Spleen (tissue), 11 donors: ENCODE measurements at regions not wholly inside any gene's neighbourhood (a gene's known extent, or its start where the extent isn't known, plus 50 kb on each side); places are given as distances from the start of the nearest gene placed in this dataset.

Source experiments
- DNase-seq: peaks from one replicate; pipeline ENCODE4 v3.0.0-alpha.2; 2020
- H3K27ac ChIP-seq, 8 donors: fragments of 200-600 bp; sonication (generic) in 7 of 8; 1 replicate in 4 of 8; 2 replicates in 4 of 8; pipeline versions ENCODE4 v1.5.0 to v1.8.0; 2016 to 2021; ENCODE audit warnings: inconsistent platforms in 4 of 8, mild to moderate bottlenecking in 4 of 8, moderate library complexity in 1 of 8
- H3K27me3 ChIP-seq, 7 donors: fragments of 200-600 bp; sonication (generic) in 6 of 7; replicated peaks in 1 of 7; 1 replicate in 4 of 7; 2 replicates in 3 of 7; pipeline versions ENCODE4 v1.5.0 to v1.8.0; 2016 to 2021; ENCODE audit warnings: inconsistent platforms in 3 of 7, mild to moderate bottlenecking in 1 of 7
- H3K36me3 ChIP-seq, 6 donors: fragments of 200-600 bp; sonication (generic) in 5 of 6; 1 replicate in 4 of 6; 2 replicates in 2 of 6; pipeline versions ENCODE4 v1.5.0 to v1.8.0; 2016 to 2021; ENCODE audit warnings: inconsistent platforms in 2 of 6
- H3K4me1 ChIP-seq, 6 donors: fragments of 200-600 bp; sonication (generic) in 5 of 6; 1 replicate in 3 of 6; 2 replicates in 3 of 6; pipeline versions ENCODE4 v1.5.0 to v1.8.0; 2016 to 2021; ENCODE audit warnings: inconsistent platforms in 3 of 6
- H3K4me3 ChIP-seq, 8 donors: fragments of 200-600 bp; sonication (generic) in 7 of 8; 1 replicate in 4 of 8; 2 replicates in 4 of 8; pipeline versions ENCODE4 v1.5.0 to v1.8.0; 2016 to 2021; ENCODE audit warnings: inconsistent platforms in 4 of 8, mild to moderate bottlenecking in 4 of 8, moderate library complexity in 2 of 8
- H3K9me3 ChIP-seq, 8 donors: fragments of 200-600 bp; sonication (generic) in 7 of 8; 1 replicate in 4 of 8; 2 replicates in 4 of 8; pipeline versions ENCODE4 v1.5.0 to v1.8.0; 2016 to 2021; ENCODE audit warnings: inconsistent platforms in 4 of 8
- CTCF ChIP-seq, 11 experiments: fragments of 200-600 bp in 7 of 11; fragments of 450-650 bp in 4 of 11; sonication (generic) in 4 of 11; IDR thresholded peaks in 8 of 11; conservative IDR thresholded peaks in 3 of 11; 1 replicate in 7 of 11; 2 replicates in 4 of 11; pipeline versions ENCODE4 v1.4.0 to v1.8.0; 2016 to 2021; ENCODE audit warnings: antibody characterized with exemption in 11 of 11, inconsistent platforms in 4 of 11, mild to moderate bottlenecking in 1 of 11
- POLR2A ChIP-seq, 3 donors: fragments of 450-650 bp; IDR thresholded peaks; one replicate each; pipeline ENCODE4 v1.5.1; 2017; ENCODE audit warnings: antibody characterized with exemption in 3 of 3, mild to moderate bottlenecking in 1 of 3
- POLR2AphosphoS5 ChIP-seq, 3 donors: sonication (generic); formaldehyde crosslinking; IDR thresholded peaks; one replicate each; pipeline ENCODE4 v1.5.1; 2017; ENCODE audit warnings: antibody characterized with exemption in 3 of 3
- WGBS, 5 donors: extraction: QIAGEN DNeasy Blood & Tissue Kit in 3 of 5; methylation state at CpG; one replicate each; pipeline versions ENCODE4 v1.1.5 to v1.1.7; 2013 to 2018; 5-methylcytosine and 5-hydroxymethylcytosine counted together
- intact Hi-C: fragments of 100-400 bp; cut with DNase I; formaldehyde crosslinking; loops from one replicate; pipeline ENCODE4 v1.15.0; 2023; ENCODE audit warnings: low total_unique reads
- donor health status: healthy with polysubstance abuse.
- donor health status: DM: no; HTN: no; CAD: no; lungs with moderate emphysema.
- donor health status: DM: no; HTN: no; CAD: no.
- donor health status: Bipolar disorder and iron deficiency.
- donor health status: healthy.
- donor health status: DM: no; HTN: no; CAD: no.
- donor health status: DM: yes; HTN: yes; CAD: no.

GRCh38 chr4:154916068-154916467 lies 135.0 kb downstream of the RBM46 start:
- 80 to 90% (median 82%) methylated on average over 3 of the region's 3 CpGs for WGBS, 5 donors
- intact Hi-C loops: no loop called here

GRCh38 chr4:154927126-154927680 lies 146.1 kb downstream of the RBM46 start:
- Histone ChIP-seq H3K36me3 (no peaks in the 10 kb centered on the region), H3K27ac (no peak overlapping the region), H3K9me3 (peaks cover 0 to 24% (median 15%) of the 10 kb centered on the region in 8 donors), H3K4me1 (no peaks in the 10 kb centered on the region), H3K27me3 (no peaks in the 10 kb centered on the region), H3K4me3 (no peak overlapping the region)
- TF ChIP-seq POLR2AphosphoS5 (IDR thresholded peaks at IDR 0.05) (no peak), CTCF (IDR thresholded peaks at IDR 0.05 in 8 of 11, conservative IDR thresholded peaks at IDR 0.05 in 3 of 11) (no peak), POLR2A (IDR thresholded peaks at IDR 0.05) (no peak)
- 84 to 93% (median 87%) methylated on average over 3 of the region's 3 CpGs for WGBS, 5 donors
- intact Hi-C loops: no loop called here
- no peak for DNase-seq

More at GRCh38 chr4:154916068-154916467, 135.0 kb downstream of the RBM46 start:
- DNase-seq: no peak
- Histone ChIP-seq H3K4me3 (no peak overlapping the region), H3K9me3 (no peaks in the 10 kb centered on the region), H3K36me3 (no peaks in the 10 kb centered on the region), H3K27ac (no peak overlapping the region), H3K4me1 (no peaks in the 10 kb centered on the region), H3K27me3 (no peaks in the 10 kb centered on the region)
- TF ChIP-seq CTCF (IDR thresholded peaks at IDR 0.05 in 8 of 11, conservative IDR thresholded peaks at IDR 0.05 in 3 of 11) (no peak), POLR2A (IDR thresholded peaks at IDR 0.05) (no peak), POLR2AphosphoS5 (IDR thresholded peaks at IDR 0.05) (no peak)

GRCh38 chr4:154928640-154929257 lies 147.7 kb downstream of the RBM46 start:
- intact Hi-C loops: no loop called here
- H3K36me3 ChIP-seq: no peaks in the 10 kb centered on the region
- no peaks in the 10 kb centered on the region for H3K4me1 ChIP-seq
- no peak for TF ChIP-seq POLR2A (IDR thresholded peaks at IDR 0.05)
- TF ChIP-seq POLR2AphosphoS5 (IDR thresholded peaks at IDR 0.05): no peak
- TF ChIP-seq CTCF (IDR thresholded peaks at IDR 0.05 in 8 of 11, conservative IDR thresholded peaks at IDR 0.05 in 3 of 11): no peak
- H3K27ac ChIP-seq: no peak overlapping the region
- H3K9me3 ChIP-seq: peaks cover 0 to 34% (median 21%) of the 10 kb centered on the region in 8 donors
- WGBS, 5 donors: 56 to 65% (median 58%) methylated on average over 6 of the region's 6 CpGs
- no peak for DNase-seq
- no peak overlapping the region for H3K4me3 ChIP-seq
- H3K27me3 ChIP-seq: no peaks in the 10 kb centered on the region

- H3K27ac ChIP-seq: no peak overlapping the region
- H3K9me3 ChIP-seq: peaks cover 0 to 42% (median 21%) of the 10 kb centered on the region in 8 donors
- no peaks in the 10 kb centered on the region for H3K4me1 ChIP-seq
- H3K27me3 ChIP-seq: no peaks in the 10 kb centered on the region
- no peaks in the 10 kb centered on the region for H3K36me3 ChIP-seq
- WGBS, 5 donors: 80 to 98% (median 88%) methylated on average over 3 of the region's 3 CpGs
- TF ChIP-seq POLR2A (IDR thresholded peaks at IDR 0.05) (no peak), CTCF (IDR thresholded peaks at IDR 0.05 in 8 of 11, conservative IDR thresholded peaks at IDR 0.05 in 3 of 11) (no peak), POLR2AphosphoS5 (IDR thresholded peaks at IDR 0.05) (no peak)
- intact Hi-C loops: no loop called here
- no peak for DNase-seq
- H3K4me3 ChIP-seq: no peak overlapping the region
These were observed 155.8 kb downstream of the RBM46 start for GRCh38 chr4:154936873-154937272.
